ENCODE measurements at regions not wholly inside any gene's neighbourhood (a gene's known extent, or its start where the extent isn't known, plus 50 kb on each side); places are given as distances from the start of the nearest gene placed in this dataset.
"Not testable (repeated sequence)": the region's sequence is repeated elsewhere in the genome, so short reads cannot be mapped to it uniquely, and the experiment has no call there.

DNA sequence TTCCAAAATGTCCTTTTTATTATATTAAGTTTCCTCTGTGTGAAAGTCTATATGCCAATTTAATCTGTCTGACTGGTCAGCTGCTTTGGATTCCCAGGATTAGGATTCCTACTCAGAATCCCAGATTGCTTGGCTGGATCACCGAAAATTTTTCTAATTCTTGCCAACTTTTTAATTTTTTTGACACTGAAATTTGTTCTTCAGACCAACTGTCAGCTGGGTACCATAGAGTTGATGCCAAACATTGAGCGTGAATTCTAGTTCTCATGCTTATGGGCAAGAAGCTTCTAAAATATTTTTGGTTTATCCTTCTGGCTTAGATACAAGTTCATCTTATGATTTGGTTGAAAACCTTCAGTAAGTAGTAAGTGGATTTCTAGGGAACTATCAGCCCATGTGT, 1611.4 kb upstream of the FLRT2 start:
- ATAC-seq = no peak
- H3K4me3 Mint-ChIP-seq = no peak overlapping the region
- H3K36me3 Mint-ChIP-seq (ENCODE audit: insufficient read depth) = no peaks in the 10 kb centered on the region

GRCh38 chr14:83919675-83920074, 1610.3 kb upstream of the FLRT2 start:
- H3K36me3 Mint-ChIP-seq (ENCODE audit: insufficient read depth); H3K27me3 Mint-ChIP-seq (ENCODE audit: low read depth); ATAC-seq; DNase-seq; H3K4me3 Mint-ChIP-seq; H3K4me1 Mint-ChIP-seq (ENCODE audit: low read depth): not testable (repeated sequence)
- peaks cover 12% of the 10 kb centered on the region for H3K9me3 Mint-ChIP-seq

More for the DNA sequence above, 1611.4 kb upstream of the FLRT2 start:
- Mint-ChIP-seq H3K9me3 (peaks cover 13% of the 10 kb centered on the region), H3K4me1 (ENCODE audit: low read depth) (no peaks in the 10 kb centered on the region), H3K27me3 (ENCODE audit: low read depth) (no peaks in the 10 kb centered on the region)
- DNase-seq = no peak

DNA sequence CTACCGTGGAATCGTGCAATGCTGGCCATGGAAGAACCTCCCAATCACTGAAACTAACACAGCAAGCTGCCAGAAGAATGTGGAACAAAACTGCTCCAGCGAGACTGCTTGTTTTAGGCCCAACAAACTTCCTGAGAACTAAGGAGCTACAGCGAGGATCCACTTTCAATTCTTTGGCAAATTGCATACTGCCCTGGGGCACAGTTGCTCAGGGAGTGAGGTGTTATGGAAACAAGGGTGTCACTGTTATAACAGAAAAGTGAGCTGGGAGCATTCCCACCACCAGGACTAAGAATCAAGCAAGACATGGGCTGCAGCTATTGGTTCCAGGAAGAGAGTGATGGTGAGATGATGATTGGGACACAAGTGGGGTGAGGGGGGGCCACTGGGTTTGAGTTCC, 1606.1 kb upstream of the FLRT2 start:
- no peak for DNase-seq
- H3K27me3 Mint-ChIP-seq (ENCODE audit: low read depth) = no peaks in the 10 kb centered on the region

GRCh38 chr14:83924259-83924658, 1605.7 kb upstream of the FLRT2 start:
- no peak for DNase-seq
- Mint-ChIP-seq H3K4me1 (ENCODE audit: low read depth) (no peaks in the 10 kb centered on the region), H3K27me3 (ENCODE audit: low read depth) (no peaks in the 10 kb centered on the region), H3K9me3 (peaks cover 25% of the 10 kb centered on the region), H3K4me3 (no peak overlapping the region), H3K36me3 (ENCODE audit: insufficient read depth) (no peaks in the 10 kb centered on the region)
- no peak for ATAC-seq

More for the DNA sequence above, 1606.1 kb upstream of the FLRT2 start:
- no peak for ATAC-seq
- Mint-ChIP-seq H3K36me3 (ENCODE audit: insufficient read depth) (no peaks in the 10 kb centered on the region), H3K4me1 (ENCODE audit: low read depth) (no peaks in the 10 kb centered on the region), H3K9me3 (peaks cover 22% of the 10 kb centered on the region), H3K4me3 (no peak overlapping the region)

GRCh38 chr14:83940253-83940652, 1589.7 kb upstream of the FLRT2 start:
- no peak for ATAC-seq
- Mint-ChIP-seq H3K27me3 (ENCODE audit: low read depth) (no peaks in the 10 kb centered on the region), H3K36me3 (ENCODE audit: insufficient read depth) (no peaks in the 10 kb centered on the region)

DNA sequence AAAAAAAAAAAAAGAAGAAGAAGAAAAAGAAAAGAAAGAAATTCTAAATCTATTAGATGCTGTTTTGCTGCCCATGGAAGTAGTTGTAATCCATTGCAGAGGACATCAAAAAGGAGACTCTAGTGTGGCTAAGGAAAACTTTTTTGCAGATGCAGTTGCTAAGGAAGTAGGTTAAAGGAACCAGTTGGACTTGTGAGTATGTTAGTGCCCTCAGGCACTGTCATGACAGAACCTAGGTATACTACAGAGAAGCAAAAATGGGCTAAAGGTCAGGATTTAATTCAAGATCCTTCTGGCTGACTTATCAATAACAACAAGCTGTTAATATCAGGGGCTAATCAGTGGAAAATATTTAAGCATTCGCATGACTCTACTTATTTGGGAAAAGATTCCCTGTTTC, 1571.6 kb upstream of the FLRT2 start:
- no peaks in the 10 kb centered on the region for H3K36me3 Mint-ChIP-seq (ENCODE audit: insufficient read depth)
- H3K4me1 Mint-ChIP-seq (ENCODE audit: low read depth) = no peaks in the 10 kb centered on the region
- H3K9me3 Mint-ChIP-seq = peaks cover 14% of the 10 kb centered on the region

More at GRCh38 chr14:83940253-83940652, 1589.7 kb upstream of the FLRT2 start:
- no peak overlapping the region for H3K4me3 Mint-ChIP-seq
- H3K4me1 Mint-ChIP-seq (ENCODE audit: low read depth) = no peaks in the 10 kb centered on the region
- H3K9me3 Mint-ChIP-seq = peaks cover 21% of the 10 kb centered on the region
- no peak for DNase-seq

DNA sequence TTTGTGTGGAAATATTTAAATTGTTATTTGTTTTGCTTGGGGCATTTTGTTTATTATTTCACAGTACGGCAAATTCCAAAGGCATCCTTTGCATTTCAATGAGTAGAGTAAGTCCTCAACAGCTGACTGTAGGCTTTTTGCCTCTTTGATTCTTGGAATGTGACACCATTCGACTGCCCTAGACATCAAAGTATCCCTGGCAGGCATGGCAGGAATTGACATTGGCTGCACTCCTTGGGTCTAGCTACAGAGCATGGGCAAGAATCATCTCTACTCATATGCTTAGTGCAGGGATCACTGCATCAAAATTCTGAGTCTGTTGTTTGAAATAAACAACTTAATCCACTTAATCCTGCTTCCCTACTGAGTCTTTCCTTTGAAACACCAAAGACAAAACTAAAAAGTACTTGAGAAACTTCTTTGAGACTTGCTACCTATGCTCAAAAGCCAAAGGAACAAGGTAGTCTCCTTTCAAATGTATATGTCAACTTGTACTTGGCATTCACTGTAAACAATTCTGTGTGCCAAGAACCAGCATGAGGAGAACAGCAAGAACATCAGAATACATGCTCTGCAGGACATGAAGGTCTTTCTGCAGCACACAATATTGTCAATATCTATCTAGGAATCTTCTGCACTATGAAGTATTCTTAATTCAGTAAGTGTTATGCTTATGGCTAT, 1569.0 kb upstream of the FLRT2 start:
- DNase-seq (no peak), ATAC-seq (no peak)
- H3K4me1 Mint-ChIP-seq (ENCODE audit: low read depth) = no peaks in the 10 kb centered on the region
- no peaks in the 10 kb centered on the region for H3K27me3 Mint-ChIP-seq (ENCODE audit: low read depth)
- no peak overlapping the region for H3K4me3 Mint-ChIP-seq
- H3K9me3 Mint-ChIP-seq = peaks cover 7% of the 10 kb centered on the region
- no peaks in the 10 kb centered on the region for H3K36me3 Mint-ChIP-seq (ENCODE audit: insufficient read depth)

More for the DNA sequence above, 1571.6 kb upstream of the FLRT2 start:
- no peak overlapping the region for H3K4me3 Mint-ChIP-seq
- ATAC-seq (no peak), DNase-seq (no peak)
- H3K27me3 Mint-ChIP-seq (ENCODE audit: low read depth) = no peaks in the 10 kb centered on the region

- Mint-ChIP-seq H3K9me3 (peaks cover 19% of the 10 kb centered on the region), H3K27me3 (ENCODE audit: low read depth) (no peaks in the 10 kb centered on the region), H3K36me3 (ENCODE audit: insufficient read depth) (no peaks in the 10 kb centered on the region), H3K4me3 (no peak overlapping the region), H3K4me1 (ENCODE audit: low read depth) (no peaks in the 10 kb centered on the region)
- ATAC-seq = no peak
- DNase-seq = no peak
Observed at GRCh38 chr14:83969998-83970397, 1559.9 kb upstream of the FLRT2 start.

DNA sequence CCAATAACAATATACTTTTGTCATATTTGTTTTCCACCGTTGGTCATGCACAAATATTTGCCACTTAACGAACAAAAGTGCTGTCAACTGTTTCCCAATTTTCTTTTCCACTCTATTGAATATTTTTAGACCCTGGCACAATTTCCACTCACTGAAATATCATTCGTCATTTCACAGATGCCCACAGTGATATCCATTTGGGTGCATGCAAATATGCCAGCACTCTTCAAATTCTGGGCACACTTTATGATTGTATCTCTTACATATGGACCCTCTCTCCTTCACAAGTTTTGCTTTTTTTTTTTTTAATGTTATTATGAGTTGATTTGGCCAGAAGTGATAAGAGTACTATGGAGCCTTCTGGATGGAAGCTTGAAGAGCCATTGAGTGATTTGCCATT, 1557.3 kb upstream of the FLRT2 start:
- Mint-ChIP-seq H3K27me3 (ENCODE audit: low read depth) (no peaks in the 10 kb centered on the region), H3K9me3 (peaks cover 15% of the 10 kb centered on the region), H3K4me1 (ENCODE audit: low read depth) (no peaks in the 10 kb centered on the region), H3K4me3 (no peak overlapping the region), H3K36me3 (ENCODE audit: insufficient read depth) (no peaks in the 10 kb centered on the region)
- no peak for ATAC-seq
- DNase-seq = no peak

DNA sequence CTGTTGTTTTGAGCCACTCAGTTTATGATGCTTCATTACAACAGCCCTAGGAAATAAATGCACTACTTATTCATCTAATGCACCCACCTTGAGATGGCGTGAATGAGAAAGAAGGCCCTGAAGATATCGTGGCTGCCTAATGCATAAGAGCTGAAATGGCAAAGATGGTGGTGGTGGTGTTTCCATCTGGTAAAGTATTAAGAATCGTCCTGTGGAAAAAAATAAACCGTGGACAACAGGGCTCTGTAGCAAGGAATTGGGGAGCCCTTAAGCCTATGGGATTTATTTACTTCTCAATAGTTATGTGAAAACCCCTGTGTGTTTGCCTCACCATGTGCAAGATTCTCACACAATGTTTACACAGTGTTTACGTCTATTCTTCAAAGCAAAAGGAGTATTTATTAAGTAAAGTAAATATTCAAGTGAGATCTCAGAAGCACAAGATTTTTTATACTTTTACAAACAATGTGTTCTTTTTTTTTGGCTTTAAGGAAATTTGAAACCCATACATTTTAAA, 1555.2 kb upstream of the FLRT2 start:
- no peaks in the 10 kb centered on the region for H3K27me3 Mint-ChIP-seq (ENCODE audit: low read depth)
- peaks cover 11% of the 10 kb centered on the region for H3K9me3 Mint-ChIP-seq
- no peaks in the 10 kb centered on the region for H3K36me3 Mint-ChIP-seq (ENCODE audit: insufficient read depth)
- no peaks in the 10 kb centered on the region for H3K4me1 Mint-ChIP-seq (ENCODE audit: low read depth)
- ATAC-seq (no peak), DNase-seq (no peak)
- H3K4me3 Mint-ChIP-seq = no peak overlapping the region

DNA sequence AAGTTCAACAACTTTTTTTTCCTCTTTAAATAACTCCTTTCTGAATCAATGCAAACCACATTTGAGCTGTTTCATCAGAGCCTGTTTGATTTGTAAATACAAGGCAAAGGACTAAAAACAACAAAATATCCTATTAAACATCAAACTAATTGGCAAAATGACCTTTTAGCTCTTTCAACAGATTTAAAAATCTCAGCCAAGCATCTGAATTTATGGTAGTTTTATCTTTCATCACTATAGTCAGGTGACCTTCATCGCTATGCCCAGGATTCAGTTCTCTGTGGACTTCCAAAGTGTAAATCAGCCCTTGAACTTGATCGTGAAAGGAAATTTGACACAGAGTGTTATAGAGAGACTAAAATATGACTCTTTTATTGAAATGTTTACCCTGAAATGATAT, 1554.5 kb upstream of the FLRT2 start:
- peaks cover 10% of the 10 kb centered on the region for H3K9me3 Mint-ChIP-seq
- no peak for ATAC-seq
- H3K4me3 Mint-ChIP-seq = no peak overlapping the region
- H3K4me1 Mint-ChIP-seq (ENCODE audit: low read depth) = no peaks in the 10 kb centered on the region
- no peaks in the 10 kb centered on the region for H3K27me3 Mint-ChIP-seq (ENCODE audit: low read depth)
- no peaks in the 10 kb centered on the region for H3K36me3 Mint-ChIP-seq (ENCODE audit: insufficient read depth)
- no peak for DNase-seq

DNA sequence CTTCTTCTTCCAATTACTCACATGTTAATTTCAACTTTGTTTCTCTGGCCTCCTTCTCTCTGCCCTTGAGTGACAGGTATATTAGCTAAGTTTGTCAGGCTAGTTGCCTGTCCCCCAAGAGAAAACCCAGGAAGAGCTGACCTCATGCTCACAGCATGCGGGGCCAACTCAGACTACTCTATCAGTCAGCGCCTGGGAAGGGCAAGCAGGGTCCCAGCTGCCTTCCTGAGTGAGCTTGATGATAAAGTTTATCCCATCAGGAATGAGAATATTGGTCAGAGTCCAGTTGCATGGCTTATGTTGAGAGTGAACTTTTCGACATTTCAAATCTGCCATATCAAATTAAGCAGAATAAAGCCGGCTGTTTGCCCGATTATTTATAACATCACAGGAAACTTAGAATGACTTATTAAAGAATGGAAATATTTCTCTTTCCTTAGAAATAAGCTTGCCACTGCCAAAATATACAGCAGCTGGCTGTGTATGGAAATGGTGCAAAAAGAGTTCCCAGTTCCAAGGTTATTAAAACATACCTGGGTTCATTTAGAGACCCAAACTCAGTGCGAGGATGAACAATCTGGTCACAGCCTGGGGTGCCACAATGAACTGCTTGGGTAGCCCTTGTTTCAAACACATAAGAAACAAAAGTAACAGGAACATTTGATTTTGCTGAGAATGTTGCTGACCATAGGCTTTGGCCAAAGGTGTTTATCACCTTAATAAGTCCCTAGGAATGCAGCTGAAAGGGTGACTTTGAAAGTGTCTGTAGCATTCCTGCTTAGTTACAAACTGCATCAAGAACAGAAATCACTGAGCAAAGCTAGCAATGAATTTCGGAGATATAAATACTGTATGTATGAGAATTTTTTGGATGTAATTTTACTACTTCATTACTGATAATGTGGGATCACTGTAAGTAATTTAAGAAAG, 1553.8 kb upstream of the FLRT2 start:
- Mint-ChIP-seq H3K4me3 (no peak overlapping the region), H3K27me3 (ENCODE audit: low read depth) (no peaks in the 10 kb centered on the region), H3K4me1 (ENCODE audit: low read depth) (no peaks in the 10 kb centered on the region), H3K9me3 (peaks cover 5% of the 10 kb centered on the region), H3K36me3 (ENCODE audit: insufficient read depth) (no peaks in the 10 kb centered on the region)
- DNase-seq (no peak), ATAC-seq (no peak)

GRCh38 chr14:83977583-83977982, 1552.4 kb upstream of the FLRT2 start:
- no peak for DNase-seq
- no peak for ATAC-seq
- no peaks in the 10 kb centered on the region for H3K4me1 Mint-ChIP-seq (ENCODE audit: low read depth)
- H3K9me3 Mint-ChIP-seq = peaks cover 8% of the 10 kb centered on the region
- H3K36me3 Mint-ChIP-seq (ENCODE audit: insufficient read depth) = no peaks in the 10 kb centered on the region
- no peaks in the 10 kb centered on the region for H3K27me3 Mint-ChIP-seq (ENCODE audit: low read depth)
- no peak overlapping the region for H3K4me3 Mint-ChIP-seq

DNA sequence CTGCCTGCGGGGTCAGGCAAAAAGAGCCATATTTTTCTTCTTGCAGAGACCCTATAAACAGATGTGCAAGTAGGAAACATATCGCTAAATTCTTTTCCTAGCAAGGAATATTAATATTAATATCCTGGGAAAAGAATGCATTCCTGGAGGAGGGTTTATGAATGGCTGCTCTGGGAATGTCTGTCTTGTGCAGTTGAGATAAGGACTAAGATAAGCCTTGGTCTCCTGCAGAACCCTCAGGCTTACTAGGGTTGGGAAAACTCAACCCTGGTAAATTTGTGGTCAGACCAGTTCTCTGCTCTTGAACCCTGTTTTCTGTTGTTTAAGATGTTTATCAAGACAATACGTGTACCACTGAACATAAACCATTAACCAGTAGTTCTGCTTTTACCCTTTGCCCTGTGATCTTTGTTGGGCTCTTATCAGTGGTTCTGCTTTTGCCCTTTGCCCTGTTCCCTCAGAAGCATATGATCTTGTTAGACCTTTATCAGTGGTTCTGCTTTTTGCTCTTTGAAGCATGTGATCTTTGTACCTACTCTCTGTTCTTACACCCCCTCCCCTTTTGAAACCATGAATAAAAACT, 1548.2 kb upstream of the FLRT2 start:
- not testable (repeated sequence) for H3K27me3 Mint-ChIP-seq (ENCODE audit: low read depth); H3K4me3 Mint-ChIP-seq; H3K4me1 Mint-ChIP-seq (ENCODE audit: low read depth); DNase-seq; ATAC-seq; H3K36me3 Mint-ChIP-seq (ENCODE audit: insufficient read depth)
- peaks cover 10% of the 10 kb centered on the region for H3K9me3 Mint-ChIP-seq
